IMR-90 (cell line): ENCODE measurements at regions not wholly inside any gene's neighbourhood (a gene's known extent, or its start where the extent isn't known, plus 50 kb on each side); places are given as distances from the start of the nearest gene placed in this dataset.

Experiments used
- ATAC-seq: fragments of 200-7000 bp; cut with Tn5 transposase; 2 replicates; pipeline ENCODE4 v1.9.1; 2020; ENCODE audit warnings: low read depth, mild to moderate bottlenecking, moderate library complexity
- BruUV-seq: library from RNA; stranded (reverse); fragments of 400-500 nt; replicated peaks from 2 replicates; lab custom pipeline; 2021; lab: Mats Ljungman, UMichigan
- CTCF ChIA-PET: fragments of 300-600 bp; formaldehyde crosslinking; extraction: SDS; loops from one replicate; lab custom pipeline; 2021; ENCODE audit warnings: antibody characterized with exemption; lab: Yijun Ruan, JAX
- POLR2A ChIA-PET: fragments of 300-600 bp; sonication (Branson Sonifier 250); formaldehyde crosslinking; loops from one replicate; lab custom pipeline; 2022; ENCODE audit warnings: antibody characterized with exemption; ENCODE audit not compliant: unreplicated experiment; lab: Charles Lee
- DNase-seq: peaks from one replicate; pipeline ENCODE4 v3.0.0; 2013
- H2AFZ ChIP-seq: replicated peaks from 2 replicates; pipeline ENCODE3; 2013; ENCODE audit warnings: low read length, mild to moderate bottlenecking; ENCODE audit not compliant: poor library complexity
- H2AK5ac ChIP-seq: 2 replicates; pipeline ENCODE4 v1.6.1; 2013; ENCODE audit warnings: low read depth, low read length, inconsistent platforms
- H2AK9ac ChIP-seq: replicated peaks from 2 replicates; pipeline ENCODE3; 2013; ENCODE audit warnings: mild to moderate bottlenecking, low read depth, low read length, moderate library complexity; ENCODE audit not compliant: poor library complexity
- H2BK120ac ChIP-seq: 2 replicates; pipeline ENCODE4 v1.6.1; 2013; ENCODE audit warnings: low read depth, low read length, inconsistent platforms
- H2BK15ac ChIP-seq: 3 replicates; pipeline ENCODE4 v1.6.1; 2013; ENCODE audit warnings: low read depth, low read length, inconsistent platforms
- H2BK20ac ChIP-seq: 2 replicates; pipeline ENCODE4 v1.6.1; 2013; ENCODE audit warnings: low read depth, mild to moderate bottlenecking, inconsistent platforms, low read length, moderate library complexity
- H2BK5ac ChIP-seq: 2 replicates; pipeline ENCODE4 v1.6.1; 2013; ENCODE audit warnings: mild to moderate bottlenecking, low read depth, low read length, inconsistent platforms; ENCODE audit not compliant: poor library complexity, severe bottlenecking
- H3K14ac ChIP-seq: replicated peaks from 2 replicates; pipeline ENCODE4 v1.6.1; 2013; ENCODE audit warnings: low read depth, low read length, inconsistent platforms
- H3K18ac ChIP-seq: 2 replicates; pipeline ENCODE4 v1.6.1; 2013; ENCODE audit warnings: low read depth, low read length, control low read depth
- H3K23ac ChIP-seq: 2 replicates; pipeline ENCODE4 v1.6.1; 2013; ENCODE audit warnings: low read depth, low read length, inconsistent platforms
- H3K27ac ChIP-seq: 2 replicates; pipeline ENCODE4 v1.5.1; 2013; ENCODE audit warnings: mild to moderate bottlenecking, control low read depth, low read length; ENCODE audit not compliant: insufficient read depth
- H3K27me3 ChIP-seq: 2 replicates; pipeline ENCODE4 v1.6.1; 2013; ENCODE audit warnings: low read length; ENCODE audit not compliant: control insufficient read depth, insufficient read depth
- H3K36me3 ChIP-seq: 2 replicates; pipeline ENCODE4 v1.6.1; 2013; ENCODE audit warnings: low read length, mixed read lengths; ENCODE audit not compliant: control insufficient read depth, insufficient read depth
- H3K4ac ChIP-seq: 2 replicates; pipeline ENCODE4 v1.6.1; 2013; ENCODE audit warnings: low read depth, low read length, inconsistent platforms
- H3K4me1 ChIP-seq: 2 replicates; pipeline ENCODE4 v1.6.1; 2013; ENCODE audit warnings: low read length, mixed read lengths; ENCODE audit not compliant: control insufficient read depth, insufficient read depth
- H3K4me2 ChIP-seq: 2 replicates; pipeline ENCODE4 v1.6.1; 2013; ENCODE audit warnings: low read depth, mild to moderate bottlenecking, control low read depth, low read length, moderate library complexity
- H3K4me3 ChIP-seq: 2 replicates; pipeline ENCODE4 v1.5.1; 2013; ENCODE audit warnings: low read depth, mild to moderate bottlenecking, control low read depth, low read length, moderate library complexity; ENCODE audit not compliant: insufficient read depth
- H3K56ac ChIP-seq: 2 replicates; pipeline ENCODE4 v1.6.1; 2013; ENCODE audit warnings: low read length, inconsistent platforms; ENCODE audit not compliant: insufficient read depth; ENCODE audit errors: extremely low read depth
- H3K79me1 ChIP-seq, 2 experiments: 2 replicates each; pipeline ENCODE4 v1.6.1; 2013; ENCODE audit warnings: low read length in 2 of 2, inconsistent platforms in 1 of 2, low read depth in 1 of 2
- H3K9ac ChIP-seq: 2 replicates; pipeline ENCODE4 v1.6.1; 2013; ENCODE audit warnings: low read depth, low read length, control low read depth
- H3K9me1 ChIP-seq: 2 replicates; pipeline ENCODE4 v1.6.1; 2013; ENCODE audit warnings: low read length, inconsistent platforms; ENCODE audit not compliant: insufficient read depth
- H3K9me3 ChIP-seq: 2 replicates; pipeline ENCODE4 v1.6.1; 2013; ENCODE audit warnings: low read length; ENCODE audit not compliant: control insufficient read depth, insufficient read depth
- H4K20me1 ChIP-seq: 2 replicates; pipeline ENCODE4 v1.6.1; 2013; ENCODE audit warnings: low read length, inconsistent platforms; ENCODE audit not compliant: insufficient read depth
- H4K5ac ChIP-seq: 2 replicates; pipeline ENCODE4 v1.6.1; 2013; ENCODE audit warnings: mild to moderate bottlenecking, low read depth, low read length, control low read depth
- H4K8ac ChIP-seq, 2 experiments: 2 replicates each; pipeline ENCODE4 v1.6.1; 2013; ENCODE audit warnings: low read depth in 2 of 2, low read length in 2 of 2, control low read depth in 1 of 2, inconsistent platforms in 1 of 2
- H4K91ac ChIP-seq: 2 replicates; pipeline ENCODE4 v1.6.1; 2013; ENCODE audit warnings: low read depth, low read length, inconsistent platforms; ENCODE audit not compliant: insufficient read depth
- BHLHE40 ChIP-seq: fragments of 150-350 bp; IDR thresholded peaks from 2 replicates; pipeline ENCODE4 v1.6.1; 2016; ENCODE audit warnings: mild to moderate bottlenecking, low read depth, low read length
- CHD1 ChIP-seq: IDR thresholded peaks from 2 replicates; pipeline ENCODE4 v1.6.1; 2012; ENCODE audit warnings: low read depth, low read length, improper control_type of control experiment
- FOS ChIP-seq: fragments of 150-350 bp; IDR thresholded peaks from 2 replicates; pipeline ENCODE4 v1.6.1; 2016; ENCODE audit warnings: low read depth, low read length
- MAFK ChIP-seq: IDR thresholded peaks from 2 replicates; pipeline ENCODE4 v1.6.1; 2012; ENCODE audit warnings: low read depth, low read length, improper control_type of control experiment
- MAZ ChIP-seq: IDR thresholded peaks from 2 replicates; pipeline ENCODE4 v1.6.1; 2012; ENCODE audit warnings: low read depth, mild to moderate bottlenecking, low read length, improper control_type of control experiment, moderate library complexity, borderline replicate concordance
- MXI1 ChIP-seq: IDR thresholded peaks from 2 replicates; pipeline ENCODE4 v1.6.1; 2012; ENCODE audit warnings: low read depth, mild to moderate bottlenecking, low read length, moderate library complexity, borderline replicate concordance
- NFE2L2 ChIP-seq: fragments of 150-350 bp; IDR thresholded peaks from 2 replicates; pipeline ENCODE4 v1.6.1; 2016; ENCODE audit warnings: low read depth, mild to moderate bottlenecking, low read length
- RAD21 ChIP-seq: IDR thresholded peaks from 2 replicates; pipeline ENCODE4 v1.6.1; 2012; ENCODE audit warnings: low read length, improper control_type of control experiment
- RFX5 ChIP-seq: IDR thresholded peaks from 2 replicates; pipeline ENCODE4 v1.8.0; 2012; ENCODE audit warnings: low read depth, mild to moderate bottlenecking, low read length, moderate library complexity
- SMC3 ChIP-seq: fragments of 150-350 bp; IDR thresholded peaks from 2 replicates; pipeline ENCODE4 v1.6.1; 2016; ENCODE audit warnings: low read depth, mild to moderate bottlenecking, antibody characterized with exemption, low read length, moderate library complexity
- WGBS, 2 experiments: methylation state at CpG; one replicate each; pipeline versions ENCODE4 v1.1.5 to v1.1.7; 2013; ENCODE audit warnings: missing lambda C conversion rate in 2 of 2; ENCODE audit not compliant: insufficient read length in 1 of 2; ENCODE audit errors: extremely low coverage in 2 of 2; 5-methylcytosine and 5-hydroxymethylcytosine counted together
- dilution Hi-C: fragments of 300-500 bp; cut with HindIII; formaldehyde crosslinking; loops from one replicate; pipeline ENCODE4 v1.14.3; 2018; ENCODE audit warnings: low sequenced_read_pairs; ENCODE audit not compliant: unreplicated experiment
- in situ Hi-C: fragments of 300-500 bp; cut with MboI; formaldehyde crosslinking; loops from 3 replicates; pipeline ENCODE4 v1.14.3; 2019; ENCODE audit warnings: low sequenced_read_pairs, inconsistent platforms, mixed read lengths
- intact Hi-C: fragments of 100-400 bp; cut with micrococcal nuclease; formaldehyde crosslinking; loops from 2 replicates; pipeline ENCODE4 v1.10.0; 2022
- TF ChIP-seq, protein P1 (sequence below): fragments of 150-350 bp; IDR thresholded peaks from 2 replicates; pipeline ENCODE4 v1.6.1; 2017; ENCODE audit warnings: mild to moderate bottlenecking, antibody characterized with exemption, low read length, low read depth
- TF ChIP-seq, protein P2 (sequence below): fragments of 150-350 bp; IDR thresholded peaks from 2 replicates; pipeline ENCODE4 v1.6.1; 2016; ENCODE audit warnings: low read depth, mild to moderate bottlenecking, low read length, moderate library complexity, borderline replicate concordance

DNA sequence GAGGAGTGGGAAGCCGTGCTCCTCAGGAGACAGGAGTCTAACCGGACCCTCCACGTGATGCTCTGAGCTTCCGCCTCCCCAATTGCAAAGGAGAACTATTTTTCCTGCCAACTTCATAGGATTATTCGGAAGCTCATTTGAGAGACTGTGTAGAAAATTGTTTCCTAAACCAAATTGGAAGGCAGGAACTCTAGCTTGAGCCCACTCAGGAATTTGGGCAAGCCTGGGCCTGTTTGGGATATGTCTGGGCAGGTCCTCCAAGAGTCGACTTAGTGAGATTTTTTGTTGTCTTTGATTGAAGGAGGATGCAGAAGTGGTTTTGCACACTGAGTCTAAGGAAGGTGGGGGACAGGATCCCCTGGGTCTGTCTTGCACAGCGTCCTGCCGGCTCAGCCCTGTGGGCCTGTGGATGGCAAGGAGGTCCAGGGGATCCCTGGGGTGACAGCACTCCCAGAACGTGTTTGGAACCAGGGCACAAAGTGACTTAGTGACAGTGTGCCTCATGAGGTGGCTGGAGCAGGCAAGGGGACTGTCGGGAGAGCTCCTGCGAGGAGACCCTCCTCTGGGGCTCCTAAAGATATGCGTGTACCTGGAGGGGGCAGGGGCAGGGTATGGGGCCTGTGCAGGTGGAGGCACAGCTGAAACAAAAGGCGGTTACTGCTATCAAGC, 283.3 kb downstream of the NSG2 start:
- Histone ChIP-seq H3K27ac (peak overlapping the region; percentile 75; the same call in 1 of the 2 replicates), H3K4ac (peak overlapping the region; percentile 82), H3K18ac (peak overlapping the region; percentile 99), H4K91ac (peak overlapping the region; percentile 98), H2BK5ac (peak overlapping the region; percentile 94), H2BK120ac (peak overlapping the region; percentile 94), H3K4me1 (peaks cover 4% of the 10 kb centered on the region; the same call in 1 of the 2 replicates), H4K20me1 (no peaks in the 10 kb centered on the region), H3K4me3 (no peak overlapping the region), H3K56ac (no peak overlapping the region), H2BK15ac (no peak overlapping the region), H2AFZ (peak overlapping the region; percentile 74), H3K9me3 (0 out of 2 replicates have a peak, but pooled peaks cover 2% of the 10 kb centered on the region), H3K36me3 (no peaks in the 10 kb centered on the region), H3K23ac (peak overlapping the region; percentile 64), H3K4me2 (no peak overlapping the region), H3K9ac (no peak overlapping the region; the same call in 1 of the 2 replicates), H3K14ac (0 out of 2 replicates have a peak overlapping the region, but pooled peaks have one; percentile 52), H2AK5ac (peak overlapping the region; percentile 79), H3K9me1 (no peaks in the 10 kb centered on the region), H4K8ac (peak overlapping the region; percentile 70 to 75; a peak in 3 of 4 replicates), H4K5ac (peak overlapping the region; percentile 99), H2BK20ac (peak overlapping the region; percentile 83), H3K79me1 (no peaks in the 10 kb centered on the region), H2AK9ac (peak overlapping the region; percentile 89), H3K27me3 (no peaks in the 10 kb centered on the region; the same call in 1 of the 2 replicates)
- in situ Hi-C loops: no loop called here
- no TSS peak for BruUV-seq
- POLR2A ChIA-PET: no interaction called here
- TF ChIP-seq CHD1 (no peak), FOS (no peak), MAZ (no peak), NFE2L2 (no peak), BHLHE40 (no peak), RAD21 (no peak), MAFK (no peak), MXI1 (no peak), RFX5 (no peak), SMC3 (no peak)
- TF ChIP-seq, protein P1, sequence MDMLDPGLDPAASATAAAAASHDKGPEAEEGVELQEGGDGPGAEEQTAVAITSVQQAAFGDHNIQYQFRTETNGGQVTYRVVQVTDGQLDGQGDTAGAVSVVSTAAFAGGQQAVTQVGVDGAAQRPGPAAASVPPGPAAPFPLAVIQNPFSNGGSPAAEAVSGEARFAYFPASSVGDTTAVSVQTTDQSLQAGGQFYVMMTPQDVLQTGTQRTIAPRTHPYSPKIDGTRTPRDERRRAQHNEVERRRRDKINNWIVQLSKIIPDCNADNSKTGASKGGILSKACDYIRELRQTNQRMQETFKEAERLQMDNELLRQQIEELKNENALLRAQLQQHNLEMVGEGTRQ: no peak
- TF ChIP-seq, protein P2, sequence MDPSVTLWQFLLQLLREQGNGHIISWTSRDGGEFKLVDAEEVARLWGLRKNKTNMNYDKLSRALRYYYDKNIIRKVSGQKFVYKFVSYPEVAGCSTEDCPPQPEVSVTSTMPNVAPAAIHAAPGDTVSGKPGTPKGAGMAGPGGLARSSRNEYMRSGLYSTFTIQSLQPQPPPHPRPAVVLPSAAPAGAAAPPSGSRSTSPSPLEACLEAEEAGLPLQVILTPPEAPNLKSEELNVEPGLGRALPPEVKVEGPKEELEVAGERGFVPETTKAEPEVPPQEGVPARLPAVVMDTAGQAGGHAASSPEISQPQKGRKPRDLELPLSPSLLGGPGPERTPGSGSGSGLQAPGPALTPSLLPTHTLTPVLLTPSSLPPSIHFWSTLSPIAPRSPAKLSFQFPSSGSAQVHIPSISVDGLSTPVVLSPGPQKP: no peak
- intact Hi-C loops: no loop called here
- CTCF ChIA-PET: interaction anchor here (0.9 to 1.2 kb wide), 3 partner anchors 11 to 408 kb away, joined by 3 to 5 read pairs (median 3); no protein-coding TSS in a partner anchor
- 69% methylated on average over 4 of the region's 13 CpGs; no CpG with 5 or more reads in 1 of the 2 experiments for WGBS, 2 experiments
- dilution Hi-C loops: no loop called here
- DNase-seq (peak; percentile 25), ATAC-seq (peak; percentile 16; the same call in 1 of the 2 replicates)
